Lower leg skin (tissue), 4 donors: ENCODE measurements at regions not wholly inside any gene's neighbourhood (a gene's known extent, or its start where the extent isn't known, plus 50 kb on each side); places are given as distances from the start of the nearest gene placed in this dataset.
"Not testable (repeated sequence)": the region's sequence is repeated elsewhere in the genome, so short reads cannot be mapped to it uniquely, and the experiment has no call there.

Experiments used
- DNase-seq, 2 donors: peaks; one replicate each; pipeline ENCODE4 v3.0.0-alpha.2; 2019; ENCODE audit warnings: low spot score in 2 of 2
- H3K4me3 ChIP-seq: fragments of 200-600 bp; sonication (generic); 2 replicates; pipeline ENCODE4 v1.5.1; 2017; ENCODE audit warnings: mild to moderate bottlenecking, low read depth; ENCODE audit not compliant: poor library complexity, severe bottlenecking
- POLR2A ChIP-seq, 2 donors: fragments of 450-650 bp; IDR thresholded peaks; one replicate each; pipeline ENCODE4 v1.6.1; 2016 to 2017; ENCODE audit warnings: antibody characterized with exemption in 2 of 2, mild to moderate bottlenecking in 1 of 2, moderate library complexity in 1 of 2
- WGBS, 2 donors: methylation state at CpG; one replicate each; pipeline ENCODE4 v1.1.5; 2018; 5-methylcytosine and 5-hydroxymethylcytosine counted together
- intact Hi-C: fragments of 100-400 bp; cut with DNase I; formaldehyde crosslinking; loops from one replicate; pipeline ENCODE4 v1.15.0; 2023; ENCODE audit warnings: low total_unique reads
- TF ChIP-seq, protein P1 (sequence below), 3 donors: fragments of 450-650 bp; IDR thresholded peaks; one replicate each; pipeline ENCODE4 v1.5.1; 2016; ENCODE audit warnings: antibody characterized with exemption in 3 of 3, mild to moderate bottlenecking in 3 of 3, moderate library complexity in 2 of 3

DNA sequence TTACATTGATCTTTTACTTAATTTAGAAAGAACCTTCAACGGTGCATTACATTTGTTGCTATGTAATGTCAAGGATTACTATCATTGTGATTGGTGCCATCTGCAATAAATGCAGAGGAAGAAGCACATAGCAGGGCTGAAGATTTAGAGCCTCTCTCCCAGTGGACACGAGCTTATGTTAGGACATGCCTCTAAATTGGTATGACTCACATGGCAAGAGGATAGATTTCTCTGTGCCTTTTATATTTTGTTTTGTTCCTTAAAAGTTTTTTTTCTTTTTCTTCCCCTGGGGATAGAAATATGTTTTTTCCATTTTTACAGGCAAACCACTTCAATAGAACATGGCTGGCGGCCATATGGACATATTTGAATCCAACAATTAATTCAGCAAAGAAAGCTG lies 205.0 kb upstream of the HAND2 start:
- WGBS, 2 donors = 33 to 36% methylated on average over 3 of the region's 3 CpGs
- no peak for DNase-seq
- intact Hi-C loops = loop anchor here (5.0 kb wide), 1 partner anchor 1102 kb away; no protein-coding TSS in a partner anchor
- no peak overlapping the region for H3K4me3 ChIP-seq
- TF ChIP-seq POLR2A (IDR thresholded peaks at IDR 0.05) = no peak
- TF ChIP-seq, protein P1, sequence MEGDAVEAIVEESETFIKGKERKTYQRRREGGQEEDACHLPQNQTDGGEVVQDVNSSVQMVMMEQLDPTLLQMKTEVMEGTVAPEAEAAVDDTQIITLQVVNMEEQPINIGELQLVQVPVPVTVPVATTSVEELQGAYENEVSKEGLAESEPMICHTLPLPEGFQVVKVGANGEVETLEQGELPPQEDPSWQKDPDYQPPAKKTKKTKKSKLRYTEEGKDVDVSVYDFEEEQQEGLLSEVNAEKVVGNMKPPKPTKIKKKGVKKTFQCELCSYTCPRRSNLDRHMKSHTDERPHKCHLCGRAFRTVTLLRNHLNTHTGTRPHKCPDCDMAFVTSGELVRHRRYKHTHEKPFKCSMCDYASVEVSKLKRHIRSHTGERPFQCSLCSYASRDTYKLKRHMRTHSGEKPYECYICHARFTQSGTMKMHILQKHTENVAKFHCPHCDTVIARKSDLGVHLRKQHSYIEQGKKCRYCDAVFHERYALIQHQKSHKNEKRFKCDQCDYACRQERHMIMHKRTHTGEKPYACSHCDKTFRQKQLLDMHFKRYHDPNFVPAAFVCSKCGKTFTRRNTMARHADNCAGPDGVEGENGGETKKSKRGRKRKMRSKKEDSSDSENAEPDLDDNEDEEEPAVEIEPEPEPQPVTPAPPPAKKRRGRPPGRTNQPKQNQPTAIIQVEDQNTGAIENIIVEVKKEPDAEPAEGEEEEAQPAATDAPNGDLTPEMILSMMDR (IDR thresholded peaks at IDR 0.05) = no peak

DNA sequence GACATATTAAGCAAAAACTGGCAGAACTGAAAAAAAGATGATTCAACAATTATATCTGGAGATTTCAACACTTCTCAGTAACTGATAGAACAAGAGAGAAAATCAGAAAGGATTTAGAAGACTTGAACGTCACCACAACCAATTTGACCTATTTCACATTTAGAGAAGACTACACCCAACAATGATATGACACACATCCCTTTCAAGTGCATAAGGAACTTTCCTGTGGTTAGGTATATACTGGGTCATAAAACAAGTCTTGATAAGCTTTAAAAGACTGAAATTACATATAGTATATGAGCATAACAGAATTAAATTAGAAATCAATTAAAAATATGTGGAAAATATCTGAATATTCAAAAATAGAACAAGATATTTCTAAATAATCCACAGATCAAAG lies 201.2 kb upstream of the HAND2 start:
- no peak overlapping the region for H3K4me3 ChIP-seq
- 72 to 78% methylated on average over 1 of the region's 1 CpG for WGBS, 2 donors
- TF ChIP-seq POLR2A (IDR thresholded peaks at IDR 0.05) = no peak
- TF ChIP-seq, protein P1 (IDR thresholded peaks at IDR 0.05) = no peak
- intact Hi-C loops = no loop called here
- DNase-seq = no peak

DNA sequence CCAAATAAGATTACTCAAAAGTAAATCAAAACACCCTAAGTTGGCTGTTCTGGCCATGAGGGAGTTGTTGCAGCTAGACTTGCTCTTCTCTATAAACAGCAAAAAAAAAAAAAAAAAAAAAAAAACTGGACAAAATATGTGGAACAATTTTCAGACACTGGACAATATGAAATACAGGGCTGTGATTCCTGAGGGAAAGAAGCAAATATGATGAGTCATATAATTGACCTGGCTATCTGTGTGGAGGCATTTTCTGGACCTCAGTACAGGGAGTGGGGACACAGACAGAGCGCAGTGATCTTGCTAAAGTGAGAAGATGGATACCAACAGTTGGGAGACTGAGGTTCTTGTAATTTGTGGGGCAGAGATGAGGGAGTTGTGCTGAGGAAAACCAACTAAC lies 192.0 kb upstream of the HAND2 start:
- DNase-seq = no peak
- TF ChIP-seq, protein P1 (IDR thresholded peaks at IDR 0.05) = no peak
- no peak for TF ChIP-seq POLR2A (IDR thresholded peaks at IDR 0.05)
- intact Hi-C loops = no loop called here
- WGBS, 2 donors = 78 to 96% methylated on average over 1 of the region's 1 CpG
- H3K4me3 ChIP-seq = no peak overlapping the region

GRCh38 chr4:173718504-173718903 lies 188.5 kb upstream of the HAND2 start:
- H3K4me3 ChIP-seq, intact Hi-C loops, DNase-seq: not testable (repeated sequence)
- 84 to 86% methylated on average over 1 of the region's 1 CpG for WGBS, 2 donors

GRCh38 chr4:173717581-173717980 lies 187.6 kb upstream of the HAND2 start:
- TF ChIP-seq POLR2A (IDR thresholded peaks at IDR 0.05) = no peak
- TF ChIP-seq, protein P1 (IDR thresholded peaks at IDR 0.05) = no peak
- no peak overlapping the region for H3K4me3 ChIP-seq
- intact Hi-C loops = no loop called here
- WGBS, 2 donors = 81 to 89% methylated on average over 10 of the region's 10 CpGs
- DNase-seq = no peak

DNA sequence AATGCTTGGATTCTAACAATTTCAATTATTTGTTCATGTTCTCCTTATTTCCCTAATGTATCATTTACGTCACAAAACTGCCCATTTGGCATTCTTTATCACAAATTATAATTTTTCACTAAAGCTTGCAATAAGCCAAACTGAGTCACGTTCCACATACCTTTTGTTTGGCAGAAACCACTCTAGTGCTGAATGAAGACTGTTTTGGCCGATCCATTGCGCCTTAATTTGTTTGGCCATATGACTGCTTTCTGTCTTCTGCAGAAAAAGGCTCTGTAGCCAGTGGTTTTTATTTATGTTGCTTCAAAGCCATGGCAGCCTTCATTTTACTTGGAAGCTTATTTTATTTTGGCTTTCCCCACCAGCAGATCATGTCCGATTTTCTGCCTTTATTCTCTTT lies 184.4 kb upstream of the HAND2 start:
- intact Hi-C loops = no loop called here
- H3K4me3 ChIP-seq = no peak overlapping the region
- 73 to 81% methylated on average over 5 of the region's 5 CpGs for WGBS, 2 donors
- DNase-seq = no peak
- TF ChIP-seq POLR2A (IDR thresholded peaks at IDR 0.05) = no peak
- TF ChIP-seq, protein P1 (IDR thresholded peaks at IDR 0.05) = no peak
